Immature natural killer cell (primary cell): ENCODE measurements at regions not wholly inside any gene's neighbourhood (a gene's known extent, or its start where the extent isn't known, plus 50 kb on each side); places are given as distances from the start of the nearest gene placed in this dataset.
"Not testable (repeated sequence)": the region's sequence is repeated elsewhere in the genome, so short reads cannot be mapped to it uniquely, and the experiment has no call there.

Source experiments
- DNase-seq, 3 donors: peaks; one replicate each; pipeline ENCODE4 v3.0.0; 2022; ENCODE audit warnings: mixed read lengths in 1 of 3
- H3K27ac Mint-ChIP-seq, 6 donors: one replicate each; pipeline ENCODE4 v1.8.0; 2020; ENCODE audit warnings: mixed read lengths in 6 of 6, mild to moderate bottlenecking in 5 of 6, inconsistent platforms in 4 of 6, moderate library complexity in 3 of 6
- H3K27me3 Mint-ChIP-seq, 3 donors: one replicate each; pipeline ENCODE4 v1.8.0; 2020 to 2021; ENCODE audit warnings: low read depth in 3 of 3, mild to moderate bottlenecking in 3 of 3, mixed read lengths in 3 of 3, moderate library complexity in 3 of 3, inconsistent platforms in 1 of 3
- H3K36me3 Mint-ChIP-seq, 3 donors: one replicate each; pipeline ENCODE4 v1.8.0; 2020; ENCODE audit warnings: mixed read lengths in 3 of 3, inconsistent platforms in 2 of 3, mild to moderate bottlenecking in 2 of 3
- H3K4me1 Mint-ChIP-seq, 2 donors: one replicate each; pipeline ENCODE4 v1.8.0; 2020; ENCODE audit warnings: inconsistent platforms in 2 of 2, mild to moderate bottlenecking in 2 of 2, mixed read lengths in 2 of 2, moderate library complexity in 1 of 2
- H3K4me3 Mint-ChIP-seq, 5 donors: one replicate each; pipeline ENCODE4 v1.8.0; 2020; ENCODE audit warnings: mild to moderate bottlenecking in 5 of 5, mixed read lengths in 5 of 5, inconsistent platforms in 3 of 5, moderate library complexity in 3 of 5
- H3K9me3 Mint-ChIP-seq, 6 donors: one replicate each; pipeline ENCODE4 v1.8.0; 2020; ENCODE audit warnings: mild to moderate bottlenecking in 6 of 6, mixed read lengths in 6 of 6, inconsistent platforms in 4 of 6, moderate library complexity in 3 of 6

DNA sequence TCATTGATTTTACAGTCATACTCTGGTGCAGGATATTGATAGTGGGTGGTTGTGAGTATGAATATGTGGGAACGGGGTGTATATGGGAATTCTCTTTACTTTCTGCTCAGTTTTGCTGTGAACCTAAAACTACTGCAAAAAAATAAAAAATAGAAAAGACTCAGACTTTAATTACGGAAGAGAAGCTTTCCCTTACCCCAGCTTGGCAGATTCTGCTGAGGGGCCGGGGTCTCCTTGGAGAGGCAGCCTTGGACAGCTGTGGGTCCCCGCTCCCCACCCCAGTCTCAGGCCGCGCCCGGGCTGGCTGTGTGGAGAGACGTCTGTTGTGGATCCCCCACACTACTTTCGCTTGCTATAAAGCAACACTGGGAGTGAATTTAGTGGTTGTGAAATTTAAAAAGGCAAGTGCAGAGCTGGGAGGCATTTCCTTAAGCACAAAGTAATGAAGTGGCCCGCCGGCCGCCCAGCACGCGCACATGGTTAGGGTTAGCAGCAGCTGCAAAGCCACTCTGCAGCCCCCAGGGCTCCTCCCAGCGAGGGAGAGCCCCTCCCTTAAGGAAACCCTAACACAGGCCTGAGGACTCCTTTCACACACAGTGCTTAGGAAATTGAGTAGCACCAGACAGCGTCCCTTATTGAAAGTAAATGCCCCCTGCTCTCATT lies 102.4 kb downstream of the DDX1 start:
- peaks cover 0 to 4% (median 1%) of the 10 kb centered on the region in 3 donors for H3K27me3 Mint-ChIP-seq
- no peak overlapping the region for H3K4me3 Mint-ChIP-seq
- H3K27ac Mint-ChIP-seq, result no peak overlapping the region
- H3K9me3 Mint-ChIP-seq, result peaks cover 0 to 2% (median 0%) of the 10 kb centered on the region in 6 donors
- H3K4me1 Mint-ChIP-seq, result no peaks in the 10 kb centered on the region
- H3K36me3 Mint-ChIP-seq, result no peaks in the 10 kb centered on the region
- DNase-seq, result no peak

DNA sequence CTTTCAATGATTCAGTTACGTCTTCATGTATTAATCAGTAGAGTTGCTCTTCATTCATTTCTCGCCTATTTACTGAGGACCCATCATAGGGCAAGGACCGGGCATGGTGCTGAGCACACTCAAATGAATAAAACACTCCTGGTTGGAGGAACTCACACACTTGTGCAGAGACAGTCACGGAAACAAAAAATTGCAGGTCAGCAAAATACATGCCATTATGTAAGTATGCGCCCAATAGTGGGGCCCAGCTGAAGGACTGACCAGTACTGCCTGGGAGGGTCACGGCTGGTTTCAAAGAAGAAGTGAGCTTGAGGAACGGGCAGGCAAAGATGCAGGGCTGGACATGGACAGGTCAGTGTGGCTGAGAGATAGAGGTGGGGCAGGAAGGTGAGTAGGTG lies 102.9 kb downstream of the DDX1 start:
- Mint-ChIP-seq H3K36me3 (no peaks in the 10 kb centered on the region), H3K27me3 (peaks cover 0 to 1% (median 0%) of the 10 kb centered on the region in 3 donors), H3K27ac (peak overlapping the region in 1 of 6 donors; percentile 2), H3K4me3 (no peak overlapping the region), H3K9me3 (peaks cover 0 to 2% (median 0%) of the 10 kb centered on the region in 6 donors), H3K4me1 (no peaks in the 10 kb centered on the region)
- no peak for DNase-seq

- no peak for DNase-seq
- Mint-ChIP-seq H3K4me1 (no peaks in the 10 kb centered on the region), H3K4me3 (no peak overlapping the region), H3K27ac (no peak overlapping the region), H3K27me3 (no peaks in the 10 kb centered on the region), H3K36me3 (no peaks in the 10 kb centered on the region), H3K9me3 (peaks cover 0 to 2% (median 0%) of the 10 kb centered on the region in 6 donors)
Measured at GRCh38 chr2:15695582-15696330, 104.1 kb downstream of the DDX1 start.

- H3K36me3 Mint-ChIP-seq, H3K9me3 Mint-ChIP-seq, H3K27me3 Mint-ChIP-seq, DNase-seq, H3K27ac Mint-ChIP-seq, H3K4me3 Mint-ChIP-seq, H3K4me1 Mint-ChIP-seq: not testable (repeated sequence)
Measured at GRCh38 chr2:15696606-15697170, 105.0 kb downstream of the DDX1 start.

DNA sequence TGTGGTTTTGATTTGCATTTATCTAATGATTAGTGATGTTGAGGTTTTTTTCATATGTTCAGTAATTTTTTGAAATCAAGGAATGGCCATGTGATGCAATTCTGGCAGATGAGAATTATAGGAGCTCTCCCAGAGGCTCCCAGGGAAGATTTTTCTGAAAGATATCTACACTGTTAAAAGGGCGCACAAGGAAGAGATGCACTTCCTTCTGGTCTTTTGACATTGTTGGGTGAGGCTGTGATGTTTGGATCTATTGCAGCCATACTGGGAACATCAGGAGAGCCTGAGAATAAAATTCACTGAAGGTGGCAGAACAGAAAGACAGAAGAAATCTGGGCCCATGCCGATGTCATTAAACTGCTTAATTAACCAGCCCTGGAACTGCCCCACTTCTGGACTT lies 108.5 kb downstream of the DDX1 start:
- Mint-ChIP-seq H3K9me3 (no peaks in the 10 kb centered on the region), H3K27me3 (peaks cover 0 to 2% (median 0%) of the 10 kb centered on the region in 3 donors), H3K27ac (no peak overlapping the region), H3K4me1 (no peaks in the 10 kb centered on the region), H3K36me3 (no peaks in the 10 kb centered on the region), H3K4me3 (no peak overlapping the region)
- no peak for DNase-seq

- Mint-ChIP-seq H3K27me3 (peaks cover 0 to 2% (median 0%) of the 10 kb centered on the region in 3 donors), H3K4me3 (no peak overlapping the region), H3K9me3 (no peaks in the 10 kb centered on the region), H3K4me1 (no peaks in the 10 kb centered on the region), H3K36me3 (no peaks in the 10 kb centered on the region), H3K27ac (no peak overlapping the region)
- DNase-seq, result no peak
Measured at GRCh38 chr2:15700599-15701340, 109.1 kb downstream of the DDX1 start.

DNA sequence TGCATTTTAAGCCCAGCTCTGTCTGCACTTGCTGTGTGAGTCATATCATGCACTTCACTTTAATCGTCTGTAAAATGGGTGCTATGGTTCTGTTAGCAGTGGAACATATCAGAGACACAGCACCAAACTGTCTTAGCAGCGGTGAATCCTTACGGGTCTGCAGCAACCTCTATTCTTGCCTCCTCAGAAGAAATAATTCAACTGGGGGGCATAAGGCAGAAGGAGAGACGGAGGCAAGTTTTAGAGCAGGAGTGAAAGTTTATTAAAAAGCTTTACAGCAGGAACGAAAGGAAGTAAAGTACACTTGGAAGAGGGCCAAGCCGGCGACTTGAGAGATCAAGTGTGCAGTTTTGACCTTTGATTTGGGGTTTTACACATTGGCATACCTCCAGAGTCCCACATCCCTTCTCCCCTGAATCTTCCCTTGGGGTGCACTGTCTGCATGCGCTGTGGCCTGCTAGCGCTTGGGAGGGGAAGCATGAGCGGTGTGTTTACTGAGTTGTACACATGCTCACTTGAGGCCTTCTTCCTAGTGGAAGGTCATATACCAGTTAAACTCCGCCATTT lies 109.8 kb downstream of the DDX1 start:
- no peak overlapping the region for H3K4me3 Mint-ChIP-seq
- H3K9me3 Mint-ChIP-seq, result no peaks in the 10 kb centered on the region
- H3K4me1 Mint-ChIP-seq, result no peaks in the 10 kb centered on the region
- peaks cover 0 to 2% (median 0%) of the 10 kb centered on the region in 3 donors for H3K27me3 Mint-ChIP-seq
- H3K27ac Mint-ChIP-seq, result no peak overlapping the region
- DNase-seq, result no peak
- H3K36me3 Mint-ChIP-seq, result no peaks in the 10 kb centered on the region

DNA sequence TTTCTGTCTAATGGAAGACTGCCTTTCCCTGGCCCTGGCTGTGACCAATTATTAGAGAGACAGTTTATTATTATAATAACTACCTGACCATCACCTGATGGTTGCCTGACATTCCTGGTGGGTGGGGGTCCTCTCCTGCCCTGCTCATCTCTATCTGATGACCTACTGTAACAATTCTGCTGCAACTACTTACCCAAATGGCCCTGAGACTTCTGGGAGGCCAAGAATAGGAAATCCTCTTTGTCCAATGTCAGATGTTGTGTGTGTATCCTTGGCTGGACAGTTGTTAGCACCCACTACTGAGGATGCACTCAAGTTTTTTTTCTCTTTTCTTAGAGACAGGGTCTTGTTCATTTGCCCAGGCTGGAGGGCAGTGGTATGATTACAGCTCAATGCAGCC lies 110.3 kb downstream of the DDX1 start:
- Mint-ChIP-seq H3K9me3 (no peaks in the 10 kb centered on the region), H3K4me3 (no peak overlapping the region), H3K27me3 (peaks cover 0 to 2% (median 0%) of the 10 kb centered on the region in 3 donors), H3K4me1 (no peaks in the 10 kb centered on the region), H3K27ac (no peak overlapping the region), H3K36me3 (no peaks in the 10 kb centered on the region)
- no peak for DNase-seq

- no peak for DNase-seq
- Mint-ChIP-seq H3K27ac (no peak overlapping the region), H3K27me3 (peaks cover 0 to 2% (median 0%) of the 10 kb centered on the region in 3 donors), H3K36me3 (no peaks in the 10 kb centered on the region), H3K4me3 (no peak overlapping the region), H3K4me1 (no peaks in the 10 kb centered on the region), H3K9me3 (no peaks in the 10 kb centered on the region)
Measured at GRCh38 chr2:15702452-15702851, 110.8 kb downstream of the DDX1 start.

GRCh38 chr2:15703365-15703869 lies 111.7 kb downstream of the DDX1 start:
- Mint-ChIP-seq H3K9me3 (no peaks in the 10 kb centered on the region), H3K4me1 (no peaks in the 10 kb centered on the region), H3K36me3 (no peaks in the 10 kb centered on the region), H3K27ac (no peak overlapping the region), H3K27me3 (peaks cover 0 to 2% (median 0%) of the 10 kb centered on the region in 3 donors), H3K4me3 (no peak overlapping the region)
- no peak for DNase-seq

DNA sequence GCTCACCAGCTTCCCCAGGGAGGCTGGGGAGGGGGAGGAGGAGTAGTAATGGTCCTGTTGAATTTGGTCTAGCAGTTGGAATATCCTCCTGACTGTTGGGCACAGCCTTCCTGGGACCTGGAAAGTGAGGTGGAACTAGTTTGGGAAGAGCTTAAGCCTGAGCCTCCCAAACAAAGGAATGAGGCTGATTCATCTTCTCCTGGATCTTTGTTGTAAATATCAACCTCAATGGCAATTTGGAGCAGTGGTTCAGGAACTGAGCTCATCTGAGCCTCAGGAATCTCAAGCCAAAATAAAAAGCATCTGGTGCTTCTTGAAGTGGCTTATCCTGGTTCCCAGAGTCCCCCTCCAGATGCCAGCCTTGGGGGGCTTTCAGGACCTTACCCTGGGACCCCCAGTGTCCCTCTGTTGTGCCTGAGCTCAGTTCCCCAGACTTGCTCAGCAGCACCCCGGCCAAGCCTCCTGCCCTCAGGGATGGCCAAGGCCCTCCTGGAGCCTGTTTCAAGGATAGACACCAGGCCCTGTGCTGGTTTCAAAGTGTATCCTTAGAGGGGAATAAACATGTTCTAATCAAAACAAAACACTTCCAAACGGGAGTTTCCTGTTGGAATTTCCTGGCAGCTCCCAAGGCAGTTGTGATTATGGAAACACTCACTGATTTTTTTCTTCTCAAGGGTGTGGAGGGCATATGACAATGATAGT lies 112.6 kb downstream of the DDX1 start:
- peaks cover 0 to 2% (median 0%) of the 10 kb centered on the region in 3 donors for H3K27me3 Mint-ChIP-seq
- no peaks in the 10 kb centered on the region for H3K4me1 Mint-ChIP-seq
- H3K27ac Mint-ChIP-seq, result no peak overlapping the region
- DNase-seq, result no peak
- H3K36me3 Mint-ChIP-seq, result no peaks in the 10 kb centered on the region
- no peak overlapping the region for H3K4me3 Mint-ChIP-seq
- no peaks in the 10 kb centered on the region for H3K9me3 Mint-ChIP-seq

- no peaks in the 10 kb centered on the region for H3K9me3 Mint-ChIP-seq
- H3K36me3 Mint-ChIP-seq, result no peaks in the 10 kb centered on the region
Measured at GRCh38 chr2:15704788-15705115, 113.1 kb downstream of the DDX1 start.

GRCh38 chr2:15705310-15705709 lies 113.6 kb downstream of the DDX1 start:
- no peaks in the 10 kb centered on the region for H3K4me1 Mint-ChIP-seq
- H3K4me3 Mint-ChIP-seq, result no peak overlapping the region
- H3K9me3 Mint-ChIP-seq, result no peaks in the 10 kb centered on the region
- DNase-seq, result no peak
- H3K27ac Mint-ChIP-seq, result no peak overlapping the region
- H3K36me3 Mint-ChIP-seq, result no peaks in the 10 kb centered on the region
- H3K27me3 Mint-ChIP-seq, result peaks cover 0 to 2% (median 0%) of the 10 kb centered on the region in 3 donors

More at GRCh38 chr2:15704788-15705115, 113.1 kb downstream of the DDX1 start:
- no peak for DNase-seq
- Mint-ChIP-seq H3K4me3 (no peak overlapping the region), H3K27ac (no peak overlapping the region), H3K27me3 (peaks cover 0 to 2% (median 0%) of the 10 kb centered on the region in 3 donors), H3K4me1 (no peaks in the 10 kb centered on the region)
